DND-41 (cell line): ENCODE measurements at regions not wholly inside any gene's neighbourhood (a gene's known extent, or its start where the extent isn't known, plus 50 kb on each side); places are given as distances from the start of the nearest gene placed in this dataset.

Source experiments
- ATAC-seq: fragments of 200-7000 bp; cut with Tn5 transposase; 3 replicates; pipeline ENCODE4 v1.9.1; 2021; ENCODE audit warnings: low read depth; ENCODE audit not compliant: insufficient read depth
- DNase-seq: peaks from one replicate; pipeline ENCODE4 v3.0.0-alpha.2; 2020
- H2AFZ ChIP-seq: 2 replicates; pipeline ENCODE4 v1.6.0; 2012; ENCODE audit warnings: low read depth, low read length
- H3K27ac ChIP-seq: 2 replicates; pipeline ENCODE4 v1.5.1; 2012; ENCODE audit warnings: low read length, inconsistent platforms
- H3K27me3 ChIP-seq: fragments of 200-600 bp; sonication (generic); 2 replicates; pipeline ENCODE4 v1.6.0; 2012; ENCODE audit warnings: low read length, mild to moderate bottlenecking, inconsistent platforms; ENCODE audit not compliant: insufficient read depth, poor library complexity
- H3K36me3 ChIP-seq: 2 replicates; pipeline ENCODE4 v1.5.1; 2012; ENCODE audit warnings: low read length, inconsistent platforms; ENCODE audit not compliant: insufficient read depth
- H3K4me1 ChIP-seq: 2 replicates; pipeline ENCODE4 v1.5.1; 2012; ENCODE audit warnings: mild to moderate bottlenecking, low read length; ENCODE audit not compliant: insufficient read depth
- H3K4me2 ChIP-seq: 2 replicates; pipeline ENCODE4 v1.6.0; 2012; ENCODE audit warnings: mild to moderate bottlenecking, moderate library complexity, low read length, inconsistent platforms; ENCODE audit not compliant: insufficient read depth
- H3K4me3 ChIP-seq, 2 experiments: fragments of 200-600 bp in 1 of 2; shearing (Covaris generic) in 1 of 2; 2 replicates each; pipeline ENCODE4 v1.5.1; 2012 to 2016; ENCODE audit warnings: inconsistent platforms in 2 of 2, low read length in 2 of 2, mild to moderate bottlenecking in 2 of 2, low read depth in 1 of 2, moderate library complexity in 1 of 2
- H3K79me2 ChIP-seq: 2 replicates; pipeline ENCODE4 v1.6.0; 2012; ENCODE audit warnings: low read length, inconsistent platforms; ENCODE audit not compliant: insufficient read depth
- H3K9ac ChIP-seq: 2 replicates; pipeline ENCODE4 v1.6.0; 2012; ENCODE audit warnings: low read depth, mild to moderate bottlenecking, inconsistent platforms, low read length, moderate library complexity
- H3K9me3 ChIP-seq: 2 replicates; pipeline ENCODE4 v1.5.1; 2012; ENCODE audit warnings: low read length, moderate library complexity, mild to moderate bottlenecking, inconsistent platforms; ENCODE audit not compliant: insufficient read depth, severe bottlenecking
- H4K20me1 ChIP-seq: 2 replicates; pipeline ENCODE4 v1.6.0; 2012; ENCODE audit warnings: low read length; ENCODE audit not compliant: insufficient read depth
- EZH2 ChIP-seq: IDR thresholded peaks from 3 replicates; pipeline ENCODE4 v1.6.1; 2012; ENCODE audit warnings: borderline replicate concordance, low read depth, mild to moderate bottlenecking, moderate library complexity, low read length, inconsistent platforms; ENCODE audit not compliant: severe bottlenecking
- TF ChIP-seq, protein P1 (sequence below): IDR thresholded peaks from 2 replicates; pipeline ENCODE4 v1.5.1; 2012; ENCODE audit warnings: borderline replicate concordance, low read length, moderate library complexity, mild to moderate bottlenecking; ENCODE audit not compliant: poor library complexity, severe bottlenecking; ENCODE audit errors: extremely low read depth

DNA sequence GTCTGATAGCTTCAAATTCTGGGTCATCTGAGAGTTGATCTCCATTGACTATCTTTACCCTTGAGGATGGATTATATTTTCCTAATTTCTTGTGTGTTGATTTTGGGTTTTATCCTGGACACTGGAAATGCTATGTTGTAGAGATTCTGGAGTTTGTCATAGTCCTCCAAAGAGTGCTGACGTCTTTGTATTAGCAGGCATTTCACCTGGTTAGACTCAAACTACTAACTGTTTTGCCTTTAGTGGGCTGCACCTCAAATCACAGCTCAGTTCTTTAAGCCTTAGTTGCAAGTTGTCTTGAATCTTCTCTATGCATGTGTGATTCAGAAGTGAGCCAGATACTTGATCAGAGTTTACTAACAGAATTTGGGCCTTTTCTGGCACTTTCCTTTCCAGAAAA, 264.3 kb downstream of the RPS24 start:
- no peak for ATAC-seq
- Histone ChIP-seq H2AFZ (no peak overlapping the region), H3K27ac (no peak overlapping the region), H4K20me1 (no peaks in the 10 kb centered on the region), H3K9me3 (no peaks in the 10 kb centered on the region), H3K4me2 (no peak overlapping the region), H3K4me1 (peaks cover 16% of the 10 kb centered on the region), H3K4me3 (no peak overlapping the region), H3K27me3 (no peaks in the 10 kb centered on the region), H3K9ac (no peak overlapping the region), H3K79me2 (no peaks in the 10 kb centered on the region), H3K36me3 (no peaks in the 10 kb centered on the region)
- DNase-seq, result no peak
- no peak for TF ChIP-seq EZH2
- TF ChIP-seq, protein P1, sequence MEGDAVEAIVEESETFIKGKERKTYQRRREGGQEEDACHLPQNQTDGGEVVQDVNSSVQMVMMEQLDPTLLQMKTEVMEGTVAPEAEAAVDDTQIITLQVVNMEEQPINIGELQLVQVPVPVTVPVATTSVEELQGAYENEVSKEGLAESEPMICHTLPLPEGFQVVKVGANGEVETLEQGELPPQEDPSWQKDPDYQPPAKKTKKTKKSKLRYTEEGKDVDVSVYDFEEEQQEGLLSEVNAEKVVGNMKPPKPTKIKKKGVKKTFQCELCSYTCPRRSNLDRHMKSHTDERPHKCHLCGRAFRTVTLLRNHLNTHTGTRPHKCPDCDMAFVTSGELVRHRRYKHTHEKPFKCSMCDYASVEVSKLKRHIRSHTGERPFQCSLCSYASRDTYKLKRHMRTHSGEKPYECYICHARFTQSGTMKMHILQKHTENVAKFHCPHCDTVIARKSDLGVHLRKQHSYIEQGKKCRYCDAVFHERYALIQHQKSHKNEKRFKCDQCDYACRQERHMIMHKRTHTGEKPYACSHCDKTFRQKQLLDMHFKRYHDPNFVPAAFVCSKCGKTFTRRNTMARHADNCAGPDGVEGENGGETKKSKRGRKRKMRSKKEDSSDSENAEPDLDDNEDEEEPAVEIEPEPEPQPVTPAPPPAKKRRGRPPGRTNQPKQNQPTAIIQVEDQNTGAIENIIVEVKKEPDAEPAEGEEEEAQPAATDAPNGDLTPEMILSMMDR, result no peak

DNA sequence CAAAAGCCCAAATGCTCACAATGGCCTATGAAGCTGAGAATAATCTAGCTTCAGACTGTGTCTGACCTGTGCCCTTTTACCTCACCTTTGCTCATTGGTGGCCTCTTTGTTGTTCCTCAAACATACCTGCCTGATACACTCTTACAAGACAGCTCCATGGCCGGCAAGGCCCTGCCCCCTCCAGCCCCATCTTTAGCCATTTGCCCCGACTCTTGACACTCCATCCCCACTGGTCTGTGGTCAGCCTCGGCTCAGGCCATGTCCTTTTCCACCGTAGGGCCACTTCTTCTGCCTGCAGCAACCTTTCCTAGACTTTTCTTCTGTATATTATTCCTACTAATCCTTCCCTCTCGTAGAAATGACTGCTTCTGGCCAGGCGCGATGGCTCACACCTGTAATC, 265.2 kb downstream of the RPS24 start:
- no peaks in the 10 kb centered on the region for H3K9me3 ChIP-seq
- H3K27ac ChIP-seq, result no peak overlapping the region

DNA sequence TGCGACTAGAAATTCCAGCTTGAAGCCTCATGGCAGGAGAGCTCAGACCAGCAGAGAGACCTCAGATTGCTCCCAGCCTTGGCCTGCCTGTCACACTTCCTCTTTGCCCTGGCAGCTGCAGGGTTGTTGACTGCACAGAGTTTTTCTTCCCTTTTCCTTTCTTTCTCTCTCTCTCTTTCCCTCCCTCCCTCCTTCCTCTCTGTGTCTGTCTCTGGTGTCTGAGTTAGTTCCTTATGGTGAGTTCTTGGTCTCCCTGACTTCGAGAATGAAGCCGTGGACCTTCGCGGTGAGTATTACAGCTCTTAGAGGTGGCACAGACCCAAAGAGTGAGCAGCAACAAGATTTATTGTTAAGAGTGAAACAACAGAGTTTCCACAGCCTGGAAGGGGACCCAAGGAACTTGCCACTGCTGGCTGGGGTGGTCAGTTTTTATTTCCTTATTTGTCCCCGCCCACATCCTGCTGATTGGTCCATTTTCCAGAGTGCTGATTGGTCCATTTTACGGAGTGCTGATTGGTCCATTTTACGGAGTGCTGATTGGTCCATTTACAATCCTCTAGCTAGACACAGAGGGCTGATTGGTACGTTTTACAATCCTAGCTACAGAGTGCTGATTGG, 266.3 kb downstream of the RPS24 start:
- Histone ChIP-seq H3K4me1 (peaks cover 23% of the 10 kb centered on the region), H3K9ac (no peak overlapping the region), H3K27ac (no peak overlapping the region), H3K36me3 (no peaks in the 10 kb centered on the region), H3K9me3 (no peaks in the 10 kb centered on the region), H3K4me3 (no peak overlapping the region), H4K20me1 (no peaks in the 10 kb centered on the region), H3K27me3 (no peaks in the 10 kb centered on the region), H3K4me2 (no peak overlapping the region), H2AFZ (peak overlapping the region; percentile 51; the same call in 1 of the 2 replicates), H3K79me2 (no peaks in the 10 kb centered on the region)
- TF ChIP-seq EZH2, result no peak
- TF ChIP-seq, protein P1, result no peak
- ATAC-seq (no peak), DNase-seq (no peak)

More for the DNA sequence above, 265.2 kb downstream of the RPS24 start:
- peaks cover 21% of the 10 kb centered on the region for H3K4me1 ChIP-seq
- H3K27me3 ChIP-seq, result no peaks in the 10 kb centered on the region
- ATAC-seq (no peak), DNase-seq (no peak)
- H4K20me1 ChIP-seq, result no peaks in the 10 kb centered on the region
- no peak overlapping the region for H3K4me2 ChIP-seq
- no peak for TF ChIP-seq EZH2
- TF ChIP-seq, protein P1, result no peak
- no peaks in the 10 kb centered on the region for H3K36me3 ChIP-seq
- H2AFZ ChIP-seq, result no peak overlapping the region
- no peak overlapping the region for H3K9ac ChIP-seq
- H3K79me2 ChIP-seq, result no peaks in the 10 kb centered on the region
- H3K4me3 ChIP-seq, result no peak overlapping the region

DNA sequence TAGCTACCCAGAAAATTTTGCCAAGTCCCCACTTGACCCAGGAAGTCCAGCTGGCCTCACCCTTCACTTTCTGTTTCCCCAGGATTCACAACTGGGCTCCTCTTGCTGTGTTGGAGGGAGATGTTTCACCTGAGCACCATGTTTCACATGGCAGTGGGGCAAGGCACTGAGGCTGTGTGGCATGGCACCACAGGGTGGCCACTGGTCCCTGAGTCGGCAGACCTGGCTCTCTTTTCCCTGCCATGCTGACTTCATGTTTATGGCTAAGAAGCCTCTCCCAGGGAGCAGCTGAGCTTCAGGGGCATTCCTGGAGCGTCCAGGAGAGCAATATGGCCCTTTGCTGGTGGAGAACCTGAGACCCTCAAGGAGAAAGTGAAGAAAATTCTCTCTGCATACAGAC, 266.9 kb downstream of the RPS24 start:
- no peaks in the 10 kb centered on the region for H3K27me3 ChIP-seq
- TF ChIP-seq EZH2, result no peak
- TF ChIP-seq, protein P1, result no peak
- no peak overlapping the region for H3K4me3 ChIP-seq
- no peaks in the 10 kb centered on the region for H3K36me3 ChIP-seq
- no peaks in the 10 kb centered on the region for H3K79me2 ChIP-seq
- H2AFZ ChIP-seq, result no peak overlapping the region
- peaks cover 23% of the 10 kb centered on the region for H3K4me1 ChIP-seq
- H3K27ac ChIP-seq, result no peak overlapping the region
- H3K9me3 ChIP-seq, result no peaks in the 10 kb centered on the region
- no peaks in the 10 kb centered on the region for H4K20me1 ChIP-seq
- no peak overlapping the region for H3K9ac ChIP-seq
- ATAC-seq (no peak), DNase-seq (no peak)
- H3K4me2 ChIP-seq, result no peak overlapping the region
